ENCODE measurements at regions not wholly inside any gene's neighbourhood (a gene's known extent, or its start where the extent isn't known, plus 50 kb on each side); places are given as distances from the start of the nearest gene placed in this dataset.
"Not testable (repeated sequence)": the region's sequence is repeated elsewhere in the genome, so short reads cannot be mapped to it uniquely, and the experiment has no call there.

DNA sequence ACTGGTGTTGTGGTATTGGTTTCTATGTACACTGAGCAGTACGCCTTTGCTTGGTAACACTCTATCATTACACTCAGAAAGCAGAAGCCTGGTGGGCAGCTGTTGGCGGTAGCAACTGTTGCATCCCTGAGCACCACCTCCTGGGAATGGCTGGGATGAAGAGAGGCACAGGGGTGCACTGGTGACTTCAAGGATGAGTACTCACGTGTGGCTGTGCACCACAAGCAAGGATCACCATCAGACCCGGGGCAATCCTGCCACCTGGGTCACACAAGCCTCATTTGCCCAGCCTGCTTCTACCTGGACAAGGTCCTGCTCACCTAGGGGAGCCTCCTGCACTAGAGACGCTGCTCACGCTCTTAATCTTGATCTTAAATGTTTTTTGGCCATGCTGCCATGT, 336.4 kb downstream of the SI start:
- no peak for DNase-seq

DNA sequence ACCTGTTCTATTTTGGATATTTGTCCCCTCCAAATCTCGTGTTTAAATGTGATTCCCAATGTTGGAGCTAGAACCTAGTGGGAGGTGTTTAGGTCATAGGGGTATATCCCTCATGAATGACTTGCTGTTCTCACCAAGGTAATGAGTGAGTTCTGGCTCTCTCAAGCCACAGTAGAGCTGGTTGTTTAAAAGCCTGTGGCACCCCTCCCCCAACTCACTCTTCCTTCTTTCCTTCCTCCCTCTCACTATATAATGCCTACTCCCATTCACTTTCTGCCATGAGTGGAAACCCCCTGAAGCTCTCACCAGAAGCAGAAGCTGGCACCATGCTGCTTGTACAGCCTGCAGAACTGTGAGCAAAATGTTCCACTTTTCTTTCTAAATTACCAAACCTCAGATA, 341.1 kb downstream of the SI start:
- DNase-seq: no peak

DNA sequence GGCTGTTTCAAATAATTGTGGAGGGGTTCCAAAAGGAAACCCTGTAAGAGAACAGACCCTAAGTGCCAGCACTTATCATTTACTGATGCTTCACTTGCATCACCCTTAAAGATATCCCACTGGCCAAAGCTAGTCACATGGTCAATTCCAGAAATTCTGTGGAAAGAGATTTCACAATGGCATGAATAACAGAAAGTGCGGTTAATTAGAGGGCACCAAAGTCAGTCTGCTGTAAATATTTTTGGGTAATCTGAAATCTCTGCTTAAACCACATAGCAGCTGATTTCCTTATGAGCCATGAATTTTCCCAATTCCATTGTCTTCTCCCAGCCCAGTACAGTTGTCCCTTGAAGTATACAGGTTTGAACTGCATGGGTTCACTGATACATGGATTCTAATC, 346.1 kb downstream of the SI start:
- no peak for DNase-seq

DNA sequence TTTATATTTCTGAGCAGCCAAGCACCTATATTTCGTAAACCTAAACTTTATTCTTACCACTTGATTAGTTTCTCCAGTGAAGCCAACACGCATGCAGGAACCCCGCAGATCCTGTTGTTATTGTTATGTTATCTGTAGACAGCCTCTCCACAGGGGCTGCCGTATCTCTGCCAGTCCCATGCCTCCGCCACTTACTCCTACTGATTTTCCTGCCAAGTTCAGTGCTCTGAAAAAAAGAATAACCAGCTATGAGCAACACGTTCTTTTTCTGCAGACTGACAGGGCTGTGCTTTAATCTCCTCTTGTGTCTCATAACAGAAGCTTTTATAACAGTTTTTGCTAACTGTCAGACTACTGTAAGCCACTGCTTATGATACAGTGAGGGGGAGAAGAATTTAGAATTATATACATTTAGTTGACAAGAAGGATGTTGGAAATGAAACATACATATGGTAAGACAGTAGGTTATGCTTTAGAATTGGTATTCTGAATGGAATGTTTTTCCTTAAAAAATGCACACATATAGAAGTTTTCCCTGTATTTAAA, 347.4 kb downstream of the SI start:
- no peak for DNase-seq

DNA sequence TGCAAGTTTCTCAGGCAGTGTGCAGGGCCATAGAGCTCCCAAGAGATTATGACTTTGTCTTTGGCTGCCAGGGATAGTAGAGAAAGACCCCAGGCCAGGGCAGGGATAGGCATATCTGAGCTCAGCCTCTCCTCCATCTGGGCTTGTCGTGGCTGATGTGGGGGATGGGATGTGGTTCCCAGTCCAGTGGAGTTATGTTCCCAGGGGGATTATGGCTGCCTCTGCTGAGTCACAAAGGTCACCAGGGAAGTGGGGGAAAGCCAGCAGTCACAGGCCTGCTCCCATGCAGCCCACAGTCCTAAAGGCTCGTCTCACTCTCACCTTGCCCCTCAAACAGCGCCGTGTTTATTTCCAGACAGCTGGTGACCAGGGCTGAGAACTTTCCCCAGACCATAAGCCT, 354.9 kb downstream of the SI start:
- DNase-seq: no peak

DNA sequence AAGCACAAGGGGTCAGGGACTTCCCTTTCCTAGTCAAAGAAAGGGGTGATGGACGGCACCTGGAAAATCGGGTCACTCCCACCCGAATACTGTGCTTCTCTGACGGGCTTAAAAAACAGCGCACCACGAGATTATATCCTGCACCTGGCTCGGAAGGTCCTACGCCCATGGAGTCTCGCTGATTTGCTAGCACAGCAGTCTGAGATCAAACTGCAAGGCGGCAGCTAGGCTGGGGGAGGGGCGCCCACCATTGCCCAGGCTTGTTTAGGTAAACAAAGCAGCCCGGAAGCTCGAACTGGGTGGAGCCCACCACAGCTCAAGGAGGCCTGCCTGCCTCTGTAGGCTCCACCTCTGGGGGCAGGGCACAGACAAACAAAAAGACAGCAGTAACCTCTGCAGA, 375.5 kb downstream of the SI start:
- not testable (repeated sequence) for DNase-seq

DNA sequence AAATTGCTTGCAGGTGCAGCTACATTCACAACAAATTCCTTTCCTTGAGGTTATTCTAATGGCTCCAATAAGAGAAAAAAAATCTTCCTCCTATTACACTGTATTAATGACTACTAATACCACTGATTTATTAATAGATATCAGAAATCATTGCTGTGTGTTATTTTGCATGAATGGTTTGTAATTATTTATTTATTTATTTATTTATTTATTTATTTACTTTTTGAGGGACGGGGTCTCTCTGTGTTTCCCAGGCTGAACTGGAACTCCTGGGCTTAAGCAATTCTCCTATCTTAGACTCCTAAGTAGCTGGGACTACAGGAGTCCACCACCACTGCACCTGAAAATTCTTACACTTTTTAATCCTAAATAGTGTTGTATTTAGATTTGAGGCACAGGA, 390.4 kb downstream of the SI start:
- DNase-seq: no peak

DNA sequence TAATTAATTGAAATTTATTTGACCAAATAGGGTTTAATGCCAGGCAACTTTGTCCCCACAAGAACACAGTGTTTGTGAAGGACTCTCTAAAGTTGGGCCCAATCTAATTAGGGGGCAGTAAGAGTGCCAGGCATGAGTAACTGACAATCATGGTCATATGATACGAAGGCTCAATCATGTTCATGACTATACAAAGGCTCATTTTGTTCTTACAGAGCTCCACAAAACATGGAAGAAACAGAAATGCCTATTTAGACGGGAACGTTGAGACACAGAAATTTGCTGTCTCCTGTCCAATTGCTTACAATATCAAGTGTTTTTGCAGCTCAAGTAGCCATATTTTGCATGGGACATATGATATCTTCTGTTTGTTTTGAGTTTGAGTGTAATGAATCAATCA, 391.1 kb downstream of the SI start:
- DNase-seq: no peak

DNA sequence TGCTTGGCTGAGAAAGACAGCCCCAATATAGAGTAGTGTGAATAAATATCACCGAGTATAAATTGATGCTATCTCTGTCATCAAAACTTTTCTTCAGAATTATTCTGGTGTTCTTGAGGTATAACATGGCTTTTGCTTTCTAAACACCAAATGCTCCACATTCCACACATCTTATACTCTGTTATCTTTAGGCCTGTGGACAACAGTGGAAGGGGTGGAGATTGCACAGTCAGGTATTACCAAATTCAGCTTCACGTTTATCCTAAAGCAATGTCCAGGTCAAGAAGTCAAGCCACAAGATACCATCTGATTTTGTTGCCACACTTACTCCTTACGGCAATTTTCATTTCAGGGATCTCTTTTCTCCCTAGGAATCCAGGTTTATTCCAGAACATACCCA, 394.8 kb downstream of the SI start:
- no peak for DNase-seq

DNA sequence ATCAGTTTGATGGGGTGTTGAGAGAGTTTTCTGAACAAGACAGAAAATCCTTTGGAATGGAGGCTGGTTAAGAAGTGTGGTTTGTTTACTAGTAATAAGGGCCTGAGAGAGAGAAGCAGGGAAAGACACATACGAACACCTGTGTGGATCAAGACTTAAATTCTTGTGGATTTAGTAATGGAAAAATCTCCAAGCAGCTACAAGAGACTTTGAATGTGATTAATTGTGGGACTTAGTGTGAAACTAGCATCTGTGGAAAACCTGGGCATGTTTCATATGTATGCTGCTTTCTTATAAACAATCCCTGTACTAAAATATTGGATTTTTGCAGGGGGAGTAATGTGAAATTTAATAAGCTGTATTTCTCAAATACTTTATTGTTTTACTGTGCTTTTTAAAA, 399.1 kb downstream of the SI start:
- DNase-seq: no peak

DNA sequence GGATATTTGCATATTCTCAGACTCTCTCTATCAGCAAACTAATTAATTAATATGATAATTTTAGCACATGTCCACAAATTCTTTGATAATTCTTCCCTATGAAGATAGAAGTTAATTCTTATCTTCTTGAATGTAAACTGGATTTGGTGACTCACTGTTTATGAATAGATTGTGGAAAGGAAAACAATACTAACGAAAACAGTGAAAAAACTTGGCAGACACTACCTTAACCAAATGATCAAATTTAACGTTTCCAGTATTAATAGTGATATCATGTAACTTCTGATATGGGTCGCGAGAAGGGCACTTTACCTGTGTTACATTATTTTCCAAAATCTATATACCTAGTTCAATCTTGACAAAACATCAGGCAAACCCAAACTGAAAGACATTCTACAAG, 401.0 kb downstream of the SI start:
- no peak for DNase-seq

DNA sequence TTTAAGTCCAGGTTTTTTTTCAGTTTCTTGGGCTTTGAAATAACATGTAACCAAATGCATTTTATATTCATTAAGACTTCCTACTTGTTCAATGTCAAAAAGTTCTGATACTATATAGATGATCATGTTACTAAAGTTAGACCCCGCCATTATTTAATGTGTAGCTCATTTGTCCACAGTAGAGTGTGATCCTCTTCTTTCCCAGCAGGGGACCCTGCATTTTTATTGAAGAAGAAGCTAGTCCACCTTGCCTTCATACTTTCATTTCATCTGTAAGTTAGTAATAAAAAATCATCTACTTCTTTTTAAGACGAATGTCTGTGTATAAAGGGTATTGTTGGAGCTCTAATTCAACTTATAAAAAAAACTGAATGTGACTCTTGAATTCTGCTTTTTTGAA, 404.6 kb downstream of the SI start:
- no peak for DNase-seq

DNA sequence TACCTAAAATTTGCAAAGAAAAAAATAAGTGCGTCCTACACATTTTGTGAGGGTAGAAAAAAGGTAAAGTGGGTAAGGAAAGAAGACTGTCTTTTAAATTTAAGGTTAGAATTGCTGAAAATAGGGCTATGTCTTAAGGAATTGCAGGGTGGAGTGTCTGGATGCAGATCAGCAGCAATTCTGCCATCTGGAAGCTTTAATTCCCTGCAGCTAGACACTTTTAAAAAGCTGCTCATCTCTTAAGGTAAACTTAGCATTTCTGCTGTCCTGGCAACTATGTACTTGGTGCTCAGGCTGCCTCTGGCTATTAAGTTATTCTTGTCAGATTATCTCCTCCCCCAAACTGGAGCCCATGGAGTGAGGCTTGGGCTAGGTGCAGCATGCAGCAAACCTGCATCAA, 420.2 kb downstream of the SI start:
- DNase-seq: no peak

DNA sequence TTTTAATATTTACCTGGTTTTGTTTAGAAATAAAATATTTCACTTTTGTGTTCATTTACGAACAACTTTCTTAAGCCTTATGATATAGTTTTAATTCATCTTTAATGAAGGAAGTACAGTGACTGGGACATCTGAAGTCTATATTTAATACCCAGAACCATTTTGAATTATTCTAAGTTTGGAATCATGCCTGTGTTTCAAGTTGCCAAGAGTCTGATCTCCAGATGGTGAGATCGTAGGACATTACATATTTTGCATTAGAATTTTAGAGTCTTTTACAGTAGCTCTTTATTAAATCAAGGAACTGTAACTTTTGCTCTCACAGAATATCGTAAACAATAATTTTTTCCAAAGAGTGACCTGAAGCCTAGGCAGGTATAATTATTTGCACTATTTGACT, 420.7 kb downstream of the SI start:
- no peak for DNase-seq

DNA sequence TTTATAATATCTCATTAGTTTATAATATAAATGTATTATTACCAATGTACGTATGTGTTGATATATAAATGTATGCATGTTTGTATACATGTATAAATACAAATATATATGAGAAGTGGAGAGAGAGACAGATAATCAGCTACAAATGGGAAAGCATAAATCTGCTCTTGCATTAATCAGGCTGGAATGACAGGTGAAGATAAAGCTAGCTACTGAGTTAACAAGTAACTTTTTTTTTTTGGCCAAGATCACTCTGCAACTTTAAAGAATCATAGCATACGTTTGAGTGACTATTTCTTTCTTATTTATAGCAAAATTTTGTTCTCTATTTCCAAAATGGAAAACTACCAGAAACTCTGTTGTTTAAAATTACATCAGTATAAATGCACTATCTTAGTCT, 422.8 kb downstream of the SI start:
- no peak for DNase-seq

DNA sequence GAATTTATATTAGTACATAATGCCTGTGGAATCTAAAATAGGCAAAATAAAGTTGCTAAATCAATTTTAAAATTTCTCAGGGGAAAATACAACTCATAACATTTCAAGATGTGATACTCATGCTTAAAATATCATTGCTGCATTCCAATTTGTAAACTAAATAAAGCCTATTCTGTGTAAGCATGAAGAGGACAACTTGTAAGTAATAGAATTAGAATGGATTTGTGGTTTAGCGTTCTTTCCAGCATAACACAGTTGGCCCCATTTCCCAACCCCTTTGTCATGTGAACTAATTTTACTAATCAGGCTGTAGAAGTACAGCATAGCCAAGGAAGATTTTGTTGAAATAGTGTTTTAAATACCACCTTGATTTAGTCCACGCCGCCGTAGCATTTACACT, 437.2 kb downstream of the SI start:
- peak; percentile 44 for DNase-seq

DNA sequence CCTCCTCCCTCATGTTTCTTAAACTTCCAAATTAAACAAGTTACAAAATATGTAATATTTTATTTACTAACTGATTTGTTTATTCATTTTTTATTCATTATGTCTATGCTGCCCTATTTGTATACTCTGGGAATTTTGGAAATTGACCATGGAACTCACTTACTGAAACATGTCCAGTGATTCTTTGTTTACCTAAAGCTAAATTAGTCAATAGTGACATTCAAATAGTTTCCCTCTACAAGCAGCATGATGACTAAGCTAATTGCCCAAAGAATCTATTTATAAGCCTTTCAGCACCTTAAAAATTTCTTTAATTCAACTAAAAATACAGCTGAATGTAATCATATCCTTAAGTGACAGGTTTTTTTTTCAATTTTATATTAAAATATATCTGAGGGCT, 437.7 kb downstream of the SI start:
- DNase-seq: peak; percentile 7

DNA sequence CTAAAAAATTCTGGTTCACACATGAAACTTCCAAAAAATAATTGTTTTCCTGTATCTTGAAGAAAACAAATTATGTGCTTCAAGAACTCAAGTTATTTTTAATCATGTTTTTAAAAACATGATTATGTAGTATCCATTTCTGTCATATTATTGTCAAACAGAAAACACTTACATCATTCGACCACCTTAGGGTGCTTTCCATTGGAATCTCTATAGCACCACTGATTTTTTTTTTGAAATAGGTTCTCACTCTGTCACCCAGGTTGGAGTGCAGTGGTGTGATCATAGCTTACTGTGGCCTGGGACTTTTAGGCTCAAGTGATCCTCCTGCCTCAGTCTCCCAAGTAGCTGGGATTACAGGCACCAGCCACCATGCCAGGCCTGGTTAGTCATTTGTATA, 457.3 kb downstream of the SI start:
- no peak for DNase-seq

DNA sequence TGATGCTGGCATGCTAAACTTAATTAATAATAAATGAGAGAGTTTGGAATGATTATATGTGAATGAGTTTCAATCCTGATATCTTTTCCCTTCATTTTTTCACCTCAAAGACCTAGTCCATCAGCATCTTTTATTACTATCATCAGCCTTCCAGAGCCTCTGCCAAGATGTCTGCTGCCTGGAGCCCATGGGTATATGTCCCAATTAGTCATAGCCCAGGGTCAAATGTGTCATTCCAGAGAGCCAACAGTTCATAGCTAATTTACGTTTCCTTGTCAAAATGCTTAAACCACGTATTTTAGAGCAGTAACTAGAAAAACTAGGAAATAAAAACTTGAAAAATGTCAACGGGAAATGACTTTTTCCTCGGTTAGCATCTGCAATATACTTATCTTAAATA, 457.9 kb downstream of the SI start:
- DNase-seq: no peak

DNA sequence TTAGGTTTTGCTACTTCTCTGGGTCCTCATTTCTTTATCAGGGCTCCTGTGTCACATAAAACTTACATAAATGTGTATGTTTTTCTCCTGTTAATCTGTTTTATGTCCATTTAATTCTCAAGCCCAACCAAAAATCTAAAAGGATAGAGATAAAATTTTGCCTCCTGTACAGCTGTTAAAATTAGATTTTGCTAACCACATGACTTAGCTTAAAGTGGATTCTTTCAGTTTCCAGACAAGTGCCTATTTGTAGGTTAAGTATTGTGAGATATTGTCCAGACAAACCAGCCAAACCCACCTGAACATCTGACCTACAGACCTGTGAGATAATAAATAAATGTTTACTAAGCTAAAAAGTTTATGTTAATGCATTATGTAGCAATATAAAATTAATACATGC, 465.5 kb downstream of the SI start:
- no peak for DNase-seq

DNA sequence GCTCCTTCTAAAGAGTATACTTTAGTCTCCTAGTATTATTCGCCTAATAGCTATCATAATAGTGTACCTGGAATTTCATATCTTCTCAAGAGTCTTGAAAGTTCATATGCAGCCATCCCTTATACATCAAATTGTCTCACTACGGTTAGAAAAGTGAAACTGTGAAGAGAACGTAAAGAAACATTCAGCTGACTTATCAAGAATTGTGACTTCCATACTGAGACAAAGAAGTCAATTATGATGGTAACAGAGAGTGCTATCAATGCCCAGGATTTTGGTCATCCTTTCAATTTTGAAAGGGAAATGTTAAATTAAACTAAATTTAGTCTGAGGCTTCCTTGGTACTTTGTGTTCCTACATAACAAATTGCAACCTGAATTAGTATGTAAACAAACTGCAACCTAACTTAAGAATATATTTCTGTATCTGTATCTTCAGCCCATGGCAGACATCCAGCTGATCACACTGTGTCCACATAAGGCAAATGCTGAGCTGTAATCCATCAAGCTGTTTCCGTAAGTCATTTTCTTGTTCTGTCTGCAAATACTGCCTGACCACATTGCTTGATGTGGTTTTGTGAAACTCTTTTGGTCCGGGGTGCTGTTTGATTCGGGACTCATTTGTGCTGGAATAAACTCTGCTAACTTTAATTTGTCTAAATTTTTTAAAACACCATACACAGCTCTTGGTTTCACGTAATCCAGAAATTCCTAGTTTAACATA, 469.6 kb downstream of the SI start:
- DNase-seq: no peak

DNA sequence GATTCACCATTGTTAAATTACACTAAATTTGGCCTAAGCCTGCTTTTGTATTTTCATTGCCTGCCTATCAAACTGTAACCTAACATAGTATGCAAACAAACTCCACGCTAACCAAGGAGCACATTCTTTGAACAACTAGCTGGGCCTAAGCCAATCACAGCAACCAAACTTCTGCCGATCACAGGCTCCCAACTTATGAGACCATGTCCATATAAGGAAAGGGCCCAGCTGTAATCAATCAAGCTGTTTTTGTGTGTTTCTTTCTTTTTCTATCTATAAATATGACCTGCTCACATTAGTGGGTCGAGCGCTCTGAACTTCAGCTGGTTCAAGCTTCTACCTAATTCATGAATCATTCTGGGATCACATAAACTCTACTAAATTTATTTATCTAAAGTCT, 473.6 kb downstream of the SI start:
- no peak for DNase-seq

DNA sequence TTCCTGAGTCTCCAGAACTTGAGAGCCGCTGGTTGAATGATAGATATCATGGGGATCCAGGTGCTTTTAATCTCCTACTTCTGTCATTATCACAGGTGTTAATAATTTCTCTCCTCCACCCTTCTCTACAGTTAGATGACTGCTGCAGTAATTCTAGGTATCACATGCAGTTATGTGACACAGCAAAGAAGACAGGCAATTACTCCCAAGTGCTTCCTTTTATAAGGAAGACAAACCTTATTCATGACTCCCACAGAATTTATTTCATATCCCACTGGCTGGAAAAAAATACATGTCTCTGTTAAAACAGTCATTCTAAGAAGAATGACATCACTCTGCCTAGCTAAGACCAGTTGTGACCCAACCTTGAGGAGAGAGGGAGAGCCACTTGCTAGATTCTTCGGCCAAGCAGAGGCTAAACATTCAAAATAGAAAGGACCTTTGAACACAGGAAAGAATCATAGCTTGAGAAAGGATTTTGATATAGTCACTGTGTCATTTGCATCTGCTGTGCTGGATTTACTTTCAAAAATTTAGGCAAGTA, 500.6 kb downstream of the SI start:
- DNase-seq: no peak

DNA sequence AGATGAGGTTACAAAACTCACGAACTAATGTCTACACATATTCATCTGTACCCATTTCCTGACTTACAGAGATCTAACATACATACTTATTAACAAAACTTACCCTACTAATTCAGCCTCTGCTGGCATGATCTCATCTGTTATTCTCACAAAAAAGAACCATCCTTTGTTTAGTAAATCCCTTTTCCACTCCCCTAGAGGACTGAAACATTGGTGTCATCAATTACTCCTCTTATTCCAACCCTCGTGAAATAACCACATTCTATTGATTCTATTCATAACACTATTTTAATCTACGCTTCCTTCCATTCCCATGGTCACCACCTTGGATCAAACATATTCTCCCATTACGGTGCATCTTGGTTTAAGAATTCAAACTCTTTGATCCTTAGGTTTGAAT, 505.9 kb downstream of the SI start:
- no peak for DNase-seq

DNA sequence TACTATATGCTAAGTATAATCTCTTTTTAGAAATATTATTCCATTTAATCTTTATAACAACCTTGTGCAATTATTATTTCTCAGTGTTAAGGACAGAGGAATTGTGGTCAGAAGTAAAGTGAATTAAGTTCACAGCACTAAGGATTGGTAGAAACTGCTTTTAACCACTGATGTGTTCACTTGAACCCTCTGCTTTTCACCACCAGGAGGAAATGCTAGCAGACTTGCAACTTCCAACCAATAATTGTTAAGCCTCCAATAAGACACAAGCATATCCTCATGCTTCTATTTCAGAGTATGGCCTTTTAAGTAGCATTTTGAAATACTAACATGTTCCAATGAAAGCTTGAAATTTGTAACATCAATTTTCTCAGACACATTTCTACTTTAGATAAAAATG, 527.4 kb downstream of the SI start:
- DNase-seq: no peak
